T-helper 2 cell treated with Interferon-gamma antibody and Interleukin-4, amounts not matched to agents 5 μg/mL and 100 μg/mL, for 36 hours (primary cell): ENCODE measurements at regions not wholly inside any gene's neighbourhood (a gene's known extent, or its start where the extent isn't known, plus 50 kb on each side); places are given as distances from the start of the nearest gene placed in this dataset.

Experiments
- DNase-seq: peaks from one replicate; pipeline ENCODE4 v3.0.0; 2021; ENCODE audit warnings: low spot score
- H3K27ac Mint-ChIP-seq: one replicate; pipeline ENCODE4 v1.8.0; 2021; ENCODE audit warnings: mild to moderate bottlenecking, mixed read lengths
- H3K27me3 Mint-ChIP-seq: one replicate; pipeline ENCODE4 v1.8.0; 2021; ENCODE audit warnings: low read depth, mixed read lengths
- H3K36me3 Mint-ChIP-seq: one replicate; pipeline ENCODE4 v1.8.0; 2021; ENCODE audit warnings: low read depth, mixed read lengths
- H3K4me1 Mint-ChIP-seq: one replicate; pipeline ENCODE4 v1.8.0; 2021; ENCODE audit warnings: low read depth, mixed read lengths
- H3K4me3 Mint-ChIP-seq: one replicate; pipeline ENCODE4 v1.8.0; 2022; ENCODE audit warnings: mild to moderate bottlenecking, moderate library complexity, mixed read lengths
- H3K9me3 Mint-ChIP-seq: one replicate; pipeline ENCODE4 v1.8.0; 2021; ENCODE audit warnings: mixed read lengths

DNA sequence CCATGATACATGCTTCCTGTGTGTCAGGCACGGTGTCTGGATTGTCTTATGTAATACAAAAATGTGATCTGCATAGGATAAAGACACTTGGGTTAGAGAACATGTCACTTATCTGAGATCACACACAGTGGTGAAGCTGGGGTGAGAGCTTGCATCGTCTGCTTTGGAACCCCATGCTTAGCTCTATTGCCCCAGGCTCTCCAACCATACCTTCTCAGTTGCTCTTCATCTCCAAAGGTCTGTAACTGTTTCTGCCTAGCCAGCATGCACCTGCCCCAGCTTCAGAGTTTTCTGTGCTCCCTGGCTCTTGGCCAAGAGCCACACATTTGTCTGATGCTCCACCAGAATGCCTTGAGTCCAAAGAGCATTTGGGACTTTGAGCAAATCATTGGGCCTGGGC is 93.9 kb upstream of the COG2 start:
- H3K27ac Mint-ChIP-seq = no peak overlapping the region
- no peaks in the 10 kb centered on the region for H3K36me3 Mint-ChIP-seq
- no peak overlapping the region for H3K4me3 Mint-ChIP-seq
- DNase-seq = no peak
- no peaks in the 10 kb centered on the region for H3K9me3 Mint-ChIP-seq
- H3K4me1 Mint-ChIP-seq = no peaks in the 10 kb centered on the region
- peaks cover 3% of the 10 kb centered on the region for H3K27me3 Mint-ChIP-seq

DNA sequence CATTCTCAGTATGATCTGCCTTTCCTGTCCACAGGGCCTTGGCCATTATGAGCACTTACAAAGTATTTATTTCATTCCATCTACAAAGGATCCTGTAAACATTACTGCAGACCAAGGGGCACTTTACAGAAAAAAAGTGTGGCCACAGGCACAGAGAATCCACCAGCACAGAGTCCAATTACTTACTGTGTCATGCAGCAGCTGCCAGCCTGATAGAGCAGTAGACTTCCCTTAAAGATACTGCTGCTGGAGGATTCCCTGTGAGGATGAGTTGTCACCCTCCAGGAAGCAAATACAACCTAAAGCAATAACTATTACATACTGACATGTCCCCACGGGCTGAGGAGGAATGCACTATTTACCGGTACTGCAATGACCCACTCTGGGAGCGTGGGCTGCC is 97.1 kb upstream of the COG2 start:
- no peaks in the 10 kb centered on the region for H3K36me3 Mint-ChIP-seq
- H3K27ac Mint-ChIP-seq = no peak overlapping the region
- DNase-seq = no peak
- H3K9me3 Mint-ChIP-seq = no peaks in the 10 kb centered on the region
- H3K4me3 Mint-ChIP-seq = no peak overlapping the region
- H3K27me3 Mint-ChIP-seq = no peaks in the 10 kb centered on the region
- peaks cover 4% of the 10 kb centered on the region for H3K4me1 Mint-ChIP-seq

DNA sequence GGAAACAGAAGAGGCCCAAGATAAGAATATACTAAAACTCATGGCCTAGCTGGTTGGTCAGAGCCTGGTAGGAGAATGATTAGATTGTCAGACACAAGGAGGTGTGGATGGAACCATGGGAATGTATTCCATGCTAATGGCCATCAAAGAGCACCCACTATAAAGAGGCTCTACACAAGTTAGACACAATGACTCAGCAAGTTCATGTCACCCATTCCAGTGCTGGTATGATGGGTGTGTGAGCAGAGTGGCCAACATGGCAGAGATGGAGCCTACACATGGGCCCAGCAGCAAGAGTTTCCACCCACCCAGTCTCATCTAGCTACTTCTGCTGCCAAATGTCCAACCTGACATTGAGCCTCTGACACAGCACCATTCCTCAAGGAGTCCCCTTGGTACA is 97.5 kb upstream of the COG2 start:
- H3K4me3 Mint-ChIP-seq = no peak overlapping the region
- H3K9me3 Mint-ChIP-seq = no peaks in the 10 kb centered on the region
- no peak overlapping the region for H3K27ac Mint-ChIP-seq
- no peaks in the 10 kb centered on the region for H3K36me3 Mint-ChIP-seq
- no peak for DNase-seq
- H3K4me1 Mint-ChIP-seq = peaks cover 4% of the 10 kb centered on the region
- H3K27me3 Mint-ChIP-seq = no peaks in the 10 kb centered on the region

DNA sequence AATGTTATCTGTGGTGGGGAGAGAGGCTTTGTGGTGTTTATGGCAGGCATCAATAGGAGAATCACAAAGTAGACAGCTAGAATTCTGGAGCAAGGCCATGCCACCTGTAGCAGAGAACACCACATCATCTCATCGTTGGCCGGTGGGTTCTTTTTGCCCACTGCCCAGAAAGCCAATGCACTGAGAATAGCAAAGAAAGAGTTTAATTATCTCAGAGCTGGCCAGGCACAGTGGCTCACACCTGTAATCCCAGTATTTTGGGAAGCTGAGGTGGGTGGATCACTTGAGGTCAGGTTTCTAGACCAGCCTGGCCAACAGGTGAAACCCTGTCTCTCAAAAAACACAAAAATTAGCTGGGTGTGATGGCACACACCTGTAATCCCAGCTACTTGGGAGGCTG is 99.2 kb upstream of the COG2 start:
- Mint-ChIP-seq H3K27me3 (no peaks in the 10 kb centered on the region), H3K4me3 (no peak overlapping the region), H3K36me3 (no peaks in the 10 kb centered on the region), H3K9me3 (no peaks in the 10 kb centered on the region), H3K27ac (no peak overlapping the region), H3K4me1 (peaks cover 4% of the 10 kb centered on the region)
- DNase-seq = no peak

DNA sequence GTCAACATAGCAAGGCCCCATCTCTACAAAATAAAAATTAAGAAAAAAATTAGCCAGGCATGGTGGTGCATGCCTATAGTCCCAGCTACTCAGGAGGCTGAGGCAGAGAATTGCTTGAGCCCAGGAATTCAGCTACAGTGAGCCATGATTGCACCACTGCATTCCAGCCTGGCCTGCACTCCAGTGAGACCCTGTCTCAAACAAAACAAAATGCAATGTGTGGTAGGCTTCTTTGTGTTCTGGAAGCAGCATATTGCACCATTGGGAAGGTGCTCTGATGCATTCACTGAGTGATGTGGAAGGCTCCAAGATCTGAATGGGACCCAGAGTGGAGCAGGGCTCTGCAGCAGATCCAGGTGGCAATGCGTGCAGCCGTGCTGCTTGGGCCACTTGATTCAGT is 99.6 kb upstream of the COG2 start:
- H3K27ac Mint-ChIP-seq = no peak overlapping the region
- no peaks in the 10 kb centered on the region for H3K36me3 Mint-ChIP-seq
- no peak overlapping the region for H3K4me3 Mint-ChIP-seq
- peaks cover 4% of the 10 kb centered on the region for H3K4me1 Mint-ChIP-seq
- no peaks in the 10 kb centered on the region for H3K27me3 Mint-ChIP-seq
- DNase-seq = no peak
- H3K9me3 Mint-ChIP-seq = no peaks in the 10 kb centered on the region

DNA sequence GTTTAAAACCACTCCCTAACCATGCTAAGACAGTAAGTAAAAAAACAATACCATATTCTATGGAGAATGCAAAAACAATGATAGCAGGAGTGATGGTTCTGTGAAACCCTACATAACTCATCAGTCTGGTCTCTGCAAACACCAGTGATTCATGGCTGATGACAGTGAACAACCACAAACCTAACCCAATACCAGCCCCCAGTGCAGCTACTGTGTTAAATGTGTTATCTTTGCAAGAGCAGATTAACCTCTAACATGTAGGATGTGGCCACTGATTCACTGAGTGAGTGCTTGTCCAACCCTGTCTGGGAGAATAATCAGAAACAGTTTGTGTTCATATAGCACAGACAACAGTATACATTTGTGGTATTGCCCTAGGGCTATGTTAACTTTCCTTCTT is 100.2 kb upstream of the COG2 start:
- Mint-ChIP-seq H3K4me3 (no peak overlapping the region), H3K36me3 (no peaks in the 10 kb centered on the region), H3K4me1 (peaks cover 4% of the 10 kb centered on the region), H3K27me3 (peaks cover 3% of the 10 kb centered on the region), H3K9me3 (no peaks in the 10 kb centered on the region), H3K27ac (no peak overlapping the region)
- peak; percentile 43 for DNase-seq

DNA sequence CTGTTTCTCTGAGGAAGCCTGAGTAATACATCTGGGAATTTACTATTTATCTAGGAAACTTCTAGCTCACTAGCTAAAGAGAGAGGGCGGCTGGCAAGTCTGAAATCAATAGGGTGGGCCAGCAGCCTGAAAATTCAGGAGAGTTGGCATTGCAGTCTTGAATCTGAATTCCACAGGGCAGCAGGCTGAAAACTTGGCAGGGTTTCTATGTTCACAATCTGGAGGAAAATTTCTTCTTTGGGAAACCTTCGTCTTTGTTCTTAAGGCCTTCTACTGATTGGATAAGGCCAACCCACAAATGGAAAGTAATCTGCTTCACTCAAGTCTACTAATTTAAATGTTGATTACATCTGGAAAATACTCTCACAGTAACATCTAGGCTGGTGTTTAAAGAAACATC is 101.0 kb upstream of the COG2 start:
- Mint-ChIP-seq H3K36me3 (no peaks in the 10 kb centered on the region), H3K27me3 (peaks cover 3% of the 10 kb centered on the region), H3K9me3 (no peaks in the 10 kb centered on the region), H3K4me1 (peaks cover 4% of the 10 kb centered on the region), H3K27ac (no peak overlapping the region), H3K4me3 (no peak overlapping the region)
- DNase-seq = no peak

DNA sequence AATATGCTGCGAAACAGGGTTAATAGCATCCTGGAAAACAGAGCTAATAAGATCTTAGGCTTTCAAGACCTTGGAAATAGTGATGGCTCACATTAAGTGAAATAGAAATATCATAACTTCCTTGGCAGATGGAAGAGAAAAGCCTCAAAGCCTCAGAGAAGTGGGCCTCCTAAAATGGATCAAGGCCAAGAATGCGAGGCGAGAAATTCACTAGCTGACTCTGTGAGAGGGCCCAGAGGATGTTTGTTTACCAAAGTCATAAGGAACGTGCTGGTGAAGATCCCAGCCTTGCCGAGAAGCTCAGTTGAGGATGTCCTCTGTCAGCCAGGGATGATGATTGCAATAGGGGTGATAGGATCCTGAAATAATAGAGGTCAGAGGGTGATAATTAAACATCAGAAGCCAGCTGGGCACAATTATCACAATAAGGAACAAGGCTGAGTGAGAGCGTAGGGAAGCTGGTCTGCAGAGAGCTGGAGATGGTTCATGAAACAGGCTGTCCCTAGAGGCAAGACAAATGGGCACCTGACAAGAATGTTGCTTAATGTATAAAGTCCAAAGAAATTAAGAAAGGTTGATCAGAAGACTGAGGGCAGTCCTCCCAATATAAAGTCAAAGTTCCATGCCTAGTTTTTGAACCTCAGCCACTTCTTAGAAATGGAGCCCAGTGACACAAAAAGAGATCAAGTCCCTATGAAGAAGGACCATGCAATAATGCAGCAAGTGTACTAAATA is 101.7 kb upstream of the COG2 start:
- peaks cover 3% of the 10 kb centered on the region for H3K27me3 Mint-ChIP-seq
- H3K27ac Mint-ChIP-seq = no peak overlapping the region
- no peak for DNase-seq
- peaks cover 4% of the 10 kb centered on the region for H3K4me1 Mint-ChIP-seq
- H3K4me3 Mint-ChIP-seq = no peak overlapping the region
- no peaks in the 10 kb centered on the region for H3K9me3 Mint-ChIP-seq
- no peaks in the 10 kb centered on the region for H3K36me3 Mint-ChIP-seq

DNA sequence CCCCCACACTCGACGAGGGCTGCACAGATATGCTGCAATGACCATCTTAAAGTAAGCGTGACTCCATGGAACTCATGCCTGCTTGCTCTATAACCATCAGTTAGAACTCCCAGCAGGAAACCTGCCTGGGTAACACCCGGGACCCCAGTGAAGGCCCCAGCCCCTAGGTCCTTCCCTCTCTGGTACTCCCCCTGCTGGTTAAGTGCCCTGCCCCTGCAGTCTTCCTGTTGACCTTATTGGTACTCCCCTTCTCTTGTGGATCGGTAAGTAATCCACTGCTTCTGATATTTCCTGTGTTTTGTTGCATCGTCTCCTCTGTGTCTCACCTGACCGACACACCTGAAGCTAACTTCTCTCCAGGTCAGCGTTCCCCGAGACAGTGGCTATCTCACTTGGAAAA is 104.8 kb upstream of the COG2 start:
- Mint-ChIP-seq H3K9me3 (peaks cover 8% of the 10 kb centered on the region), H3K36me3 (no peaks in the 10 kb centered on the region), H3K27ac (no peak overlapping the region), H3K4me3 (no peak overlapping the region), H3K4me1 (peaks cover 2% of the 10 kb centered on the region), H3K27me3 (peaks cover 3% of the 10 kb centered on the region)
- no peak for DNase-seq

DNA sequence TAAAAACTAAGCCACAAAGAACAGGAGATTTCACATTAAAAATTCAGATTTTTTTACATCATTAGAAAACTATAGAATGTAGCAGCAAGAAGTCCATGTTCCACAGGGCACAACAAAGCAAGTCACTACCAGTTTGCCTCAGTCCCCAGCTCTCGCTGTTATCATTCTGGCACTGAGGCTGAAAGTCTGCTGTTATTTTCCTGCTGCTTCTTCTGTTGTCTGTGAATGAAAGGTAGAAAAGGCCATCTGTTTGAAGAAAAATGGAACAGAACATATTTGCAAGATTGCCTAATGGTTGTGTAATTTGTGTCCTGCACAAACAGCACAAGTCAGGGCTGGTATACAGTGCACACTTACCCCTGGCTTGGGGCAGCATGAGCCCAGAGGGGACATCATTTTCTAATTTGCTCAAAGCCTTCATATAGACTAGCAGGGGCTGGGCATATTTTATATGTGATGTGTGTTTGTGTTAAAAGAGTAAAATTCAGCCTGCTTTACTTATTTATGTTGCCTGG is 105.6 kb upstream of the COG2 start:
- Mint-ChIP-seq H3K27ac (no peak overlapping the region), H3K4me1 (no peaks in the 10 kb centered on the region), H3K36me3 (no peaks in the 10 kb centered on the region), H3K9me3 (peaks cover 10% of the 10 kb centered on the region), H3K27me3 (peaks cover 3% of the 10 kb centered on the region), H3K4me3 (no peak overlapping the region)
- DNase-seq = no peak

DNA sequence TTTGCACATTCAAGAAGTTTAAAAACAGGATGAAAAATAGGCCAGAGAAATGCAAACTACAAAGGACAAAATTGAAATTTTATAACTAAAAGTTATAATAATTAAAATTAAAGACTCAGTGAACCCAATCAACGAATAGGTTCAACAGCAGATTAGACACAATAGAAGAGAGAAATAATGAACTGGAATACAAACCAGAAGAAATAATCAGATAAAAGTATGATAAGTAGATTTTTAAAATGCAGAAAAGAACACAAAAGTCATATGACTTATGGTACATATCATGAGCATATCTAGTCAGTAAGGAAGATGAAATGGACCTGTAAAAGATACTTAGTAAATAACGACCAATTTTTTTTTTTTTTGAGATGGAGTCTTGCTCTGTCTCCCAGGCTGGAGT is 108.1 kb upstream of the COG2 start:
- peaks cover 10% of the 10 kb centered on the region for H3K9me3 Mint-ChIP-seq
- H3K27me3 Mint-ChIP-seq = peaks cover 4% of the 10 kb centered on the region
- no peaks in the 10 kb centered on the region for H3K4me1 Mint-ChIP-seq
- no peak for DNase-seq
- no peak overlapping the region for H3K4me3 Mint-ChIP-seq
- no peak overlapping the region for H3K27ac Mint-ChIP-seq
- H3K36me3 Mint-ChIP-seq = no peaks in the 10 kb centered on the region

DNA sequence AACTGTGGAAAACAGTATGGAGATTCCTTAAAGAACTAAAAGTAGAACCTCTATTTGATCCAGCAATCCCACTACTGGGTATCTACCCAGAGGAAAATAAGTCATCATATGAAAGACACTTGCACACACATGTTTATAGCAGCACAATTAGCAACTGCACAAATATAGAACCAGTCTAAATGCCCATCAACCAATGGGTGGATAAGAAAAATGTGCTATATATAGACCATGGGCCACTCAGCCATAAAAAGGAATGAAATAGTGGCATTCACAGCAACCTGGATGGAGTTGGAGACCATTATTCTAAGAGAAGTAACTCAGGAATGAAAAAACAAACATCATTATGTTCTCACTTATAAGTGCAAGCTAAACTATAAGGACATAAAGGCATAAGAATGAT is 105.0 kb upstream of the PGBD5 start:
- H3K27me3 Mint-ChIP-seq = peaks cover 3% of the 10 kb centered on the region
- H3K4me3 Mint-ChIP-seq = no peak overlapping the region
- H3K27ac Mint-ChIP-seq = no peak overlapping the region
- H3K9me3 Mint-ChIP-seq = peaks cover 10% of the 10 kb centered on the region
- H3K4me1 Mint-ChIP-seq = no peaks in the 10 kb centered on the region
- no peak for DNase-seq
- H3K36me3 Mint-ChIP-seq = no peaks in the 10 kb centered on the region

DNA sequence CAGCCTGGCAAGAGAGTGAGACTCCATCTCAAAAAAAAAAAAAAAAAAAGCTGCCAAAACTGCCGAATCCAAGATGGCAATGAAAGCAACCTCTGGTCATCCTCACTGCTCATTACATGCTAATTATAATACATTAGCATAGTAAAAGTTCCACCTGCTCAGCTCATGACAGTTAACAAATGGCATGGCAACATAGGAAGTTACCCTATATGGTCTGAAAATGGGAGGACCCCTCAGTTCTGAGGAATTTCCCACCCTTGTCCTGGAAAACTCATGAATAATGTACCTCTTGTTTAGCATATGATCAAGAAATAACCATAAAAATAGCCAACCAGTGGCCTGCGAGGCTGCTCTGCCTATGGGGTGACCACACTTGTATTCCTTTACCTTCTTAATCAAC is 93.1 kb upstream of the PGBD5 start:
- no peaks in the 10 kb centered on the region for H3K36me3 Mint-ChIP-seq
- DNase-seq = no peak
- no peak overlapping the region for H3K4me3 Mint-ChIP-seq
- no peaks in the 10 kb centered on the region for H3K9me3 Mint-ChIP-seq
- H3K27ac Mint-ChIP-seq = no peak overlapping the region
- peaks cover 8% of the 10 kb centered on the region for H3K27me3 Mint-ChIP-seq
- no peaks in the 10 kb centered on the region for H3K4me1 Mint-ChIP-seq

DNA sequence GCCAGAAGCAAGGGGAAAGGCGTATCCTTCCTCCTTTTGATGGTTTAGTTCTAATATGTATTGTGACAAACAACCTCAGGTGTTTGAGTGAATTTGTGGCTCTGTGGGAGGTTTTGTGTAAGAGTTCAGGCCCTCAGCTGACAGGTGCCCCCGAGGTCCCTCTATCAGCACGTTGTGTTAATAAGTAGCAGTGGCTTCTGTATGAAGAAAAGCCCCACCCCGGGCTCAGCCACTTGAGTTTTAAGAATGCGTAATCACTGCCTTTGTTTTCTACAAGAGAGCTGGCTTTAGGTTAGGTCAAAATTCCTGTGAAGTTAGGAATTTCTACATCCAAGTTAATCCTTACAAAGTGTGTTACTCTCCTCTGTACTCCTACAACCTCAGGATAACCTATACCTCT is 92.4 kb upstream of the PGBD5 start:
- H3K4me3 Mint-ChIP-seq = no peak overlapping the region
- DNase-seq = no peak
- no peaks in the 10 kb centered on the region for H3K9me3 Mint-ChIP-seq
- H3K4me1 Mint-ChIP-seq = no peaks in the 10 kb centered on the region
- H3K27ac Mint-ChIP-seq = no peak overlapping the region
- no peaks in the 10 kb centered on the region for H3K36me3 Mint-ChIP-seq
- peaks cover 8% of the 10 kb centered on the region for H3K27me3 Mint-ChIP-seq

DNA sequence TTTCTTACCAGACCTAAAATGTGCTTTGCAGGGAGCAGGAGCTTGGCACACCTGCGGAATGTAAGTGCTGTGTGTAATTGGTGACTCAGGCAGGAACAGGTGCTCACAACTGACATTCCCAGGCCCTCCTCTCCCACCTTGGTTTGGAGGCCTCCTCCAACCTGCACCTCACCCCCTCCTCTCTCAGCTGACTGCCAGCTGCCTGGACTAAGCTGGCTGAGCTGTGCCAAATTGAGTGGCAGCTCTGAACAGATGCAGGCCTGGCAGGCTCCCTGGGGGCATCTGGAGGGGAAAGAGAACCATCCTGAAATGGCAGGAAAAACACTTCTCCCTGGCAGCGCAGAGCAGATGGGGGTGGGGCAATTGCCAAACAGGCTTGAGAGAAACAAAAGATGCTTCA is 91.7 kb upstream of the PGBD5 start:
- Mint-ChIP-seq H3K36me3 (no peaks in the 10 kb centered on the region), H3K27me3 (peaks cover 6% of the 10 kb centered on the region), H3K4me1 (no peaks in the 10 kb centered on the region), H3K9me3 (no peaks in the 10 kb centered on the region), H3K4me3 (no peak overlapping the region), H3K27ac (no peak overlapping the region)
- DNase-seq = no peak
